ENCODE measurements at regions not wholly inside any gene's neighbourhood (a gene's known extent, or its start where the extent isn't known, plus 50 kb on each side); places are given as distances from the start of the nearest gene placed in this dataset.

DNA sequence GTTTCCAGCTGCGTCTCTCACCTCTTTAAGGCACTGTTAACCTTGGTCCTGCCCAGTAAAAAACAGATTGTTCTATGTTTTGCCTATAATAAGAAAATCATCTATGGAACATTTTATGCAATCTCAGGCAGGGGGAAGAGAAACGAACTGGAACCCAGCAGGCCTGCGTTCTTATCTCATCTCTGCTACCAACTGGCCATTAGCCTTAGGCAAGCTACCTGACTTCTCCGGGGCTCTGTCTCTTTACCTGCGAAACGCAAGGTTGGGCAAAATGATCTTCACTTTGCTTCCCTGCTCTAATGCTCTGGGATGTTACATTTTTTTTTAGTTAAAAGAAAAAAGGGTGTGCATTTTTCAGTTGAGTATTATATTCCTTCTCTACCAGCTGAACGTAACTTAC lies 70.5 kb upstream of the WIPF1 start:
- DNase-seq (ENCODE audit: low spot score), result no peak

DNA sequence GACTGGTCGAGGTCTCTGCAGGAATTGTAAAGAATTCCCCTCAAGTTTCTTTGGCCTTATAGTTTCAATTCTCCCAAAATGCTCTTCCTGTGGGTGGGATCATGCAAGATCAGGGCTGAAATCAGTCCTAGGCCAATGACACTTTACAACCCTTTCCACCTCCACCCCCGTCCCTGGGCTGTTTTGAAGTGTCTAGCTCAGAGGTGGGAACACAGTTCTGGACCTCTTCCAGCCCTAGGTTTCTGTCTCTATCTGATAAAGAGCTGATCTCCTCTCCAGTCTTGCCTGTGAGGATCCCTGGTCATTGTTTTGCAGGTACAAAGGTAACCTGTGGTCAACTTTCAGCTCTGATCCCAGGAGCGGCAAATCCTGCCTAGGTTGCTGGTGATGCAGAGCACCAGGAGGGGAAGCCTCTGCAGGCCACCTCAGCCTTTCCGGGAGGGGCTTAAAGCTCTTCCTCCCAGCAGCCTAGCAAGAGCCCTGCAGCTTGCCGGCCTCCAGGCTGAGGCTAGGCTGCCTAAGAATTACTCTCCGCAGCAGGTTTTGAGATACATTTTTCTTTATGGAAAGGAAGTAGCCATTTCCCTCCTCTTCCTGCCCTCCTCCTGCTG lies 69.8 kb upstream of the WIPF1 start:
- no peak for DNase-seq (ENCODE audit: low spot score)

DNA sequence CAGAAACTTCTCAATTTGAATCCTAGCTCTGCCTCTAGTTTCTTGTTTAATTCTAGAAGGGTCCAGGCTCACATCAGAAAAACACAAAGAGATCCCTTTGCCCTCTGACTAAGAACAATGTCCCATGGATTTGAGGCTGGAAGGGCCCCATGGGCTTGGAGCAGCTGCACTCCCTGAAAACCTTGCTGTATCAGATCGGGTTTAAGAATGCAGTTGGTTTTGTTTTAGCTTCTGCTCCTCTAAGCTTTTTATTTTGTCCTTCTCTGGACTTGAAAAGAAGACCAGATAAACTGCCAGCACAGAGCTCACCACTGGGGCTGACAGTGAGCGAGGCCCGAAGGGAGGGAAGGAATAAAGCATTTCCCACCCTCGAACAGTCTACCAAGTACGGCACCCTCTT lies 69.2 kb upstream of the WIPF1 start:
- DNase-seq (ENCODE audit: low spot score), result no peak

DNA sequence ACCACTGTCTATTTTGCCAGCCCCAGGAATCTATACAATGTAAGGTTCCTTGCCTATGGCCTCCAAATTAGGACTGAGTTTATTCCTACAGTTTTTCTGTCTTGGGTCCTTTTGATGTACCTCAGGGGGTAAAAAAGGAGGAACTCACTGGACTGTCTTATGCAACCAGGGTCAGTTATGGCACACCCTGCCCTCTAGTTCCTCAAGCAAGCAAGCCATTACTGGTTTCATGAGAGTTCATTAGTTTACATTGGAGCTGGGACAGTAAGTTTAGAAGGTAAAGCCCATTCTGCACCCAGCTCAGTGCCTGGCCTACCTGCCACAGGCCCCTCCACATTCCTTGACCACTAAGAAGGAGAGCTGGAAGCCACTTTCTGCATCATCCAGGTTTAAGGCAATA lies 68.7 kb upstream of the WIPF1 start:
- DNase-seq (ENCODE audit: low spot score), result no peak

DNA sequence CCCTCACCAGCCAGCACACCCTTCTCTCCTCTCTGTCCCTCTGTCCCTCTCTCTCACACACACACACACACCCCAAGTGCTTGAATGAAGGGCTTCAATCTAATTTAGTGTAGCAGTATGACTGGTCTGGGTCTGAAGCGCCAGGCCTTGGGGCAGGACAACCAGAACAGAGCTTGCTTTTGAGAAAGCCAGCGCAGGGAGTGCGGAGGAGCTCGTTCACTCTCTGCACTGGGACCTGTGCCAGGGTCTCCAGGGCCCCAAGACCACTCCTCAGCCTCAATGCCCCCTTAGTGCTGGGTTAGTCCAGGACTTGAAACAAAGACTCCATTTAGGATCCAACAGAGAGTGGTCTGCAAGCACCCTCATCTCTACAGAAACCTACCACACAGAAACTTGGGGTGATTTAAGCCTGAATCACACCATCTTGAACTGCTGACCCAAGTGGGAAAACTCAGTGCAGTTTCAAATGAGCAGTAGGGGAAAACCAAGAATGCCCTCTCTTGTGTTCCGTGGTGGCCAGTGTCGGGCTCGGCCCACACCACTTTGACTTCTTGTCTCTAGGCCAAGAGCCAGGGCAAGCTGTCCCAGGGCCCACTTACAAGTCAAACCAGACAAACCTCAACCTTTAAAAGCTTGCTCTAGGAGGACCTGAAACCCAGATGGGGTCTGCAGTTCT lies 66.6 kb upstream of the WIPF1 start:
- no peak for DNase-seq (ENCODE audit: low spot score)

DNA sequence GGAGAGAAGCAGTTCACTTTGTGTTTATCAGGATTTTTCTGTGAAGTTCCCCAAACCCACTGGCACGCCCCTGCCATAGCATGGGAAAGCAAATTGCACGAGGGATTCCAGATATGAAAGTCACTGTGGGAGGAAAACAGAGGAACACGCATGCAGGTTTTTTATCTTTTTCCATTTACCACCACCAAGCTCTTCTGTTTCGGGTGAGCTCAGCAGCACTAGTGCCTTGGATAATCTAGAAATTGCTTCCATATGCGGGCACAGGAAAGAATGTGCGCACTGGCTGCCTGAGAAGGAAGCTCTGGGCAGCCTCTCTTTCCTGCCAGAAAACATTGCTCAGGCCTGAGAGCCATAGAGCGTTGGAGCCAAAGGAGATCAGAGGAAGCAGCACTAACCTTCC lies 65.9 kb upstream of the WIPF1 start:
- no peak for DNase-seq (ENCODE audit: low spot score)

DNA sequence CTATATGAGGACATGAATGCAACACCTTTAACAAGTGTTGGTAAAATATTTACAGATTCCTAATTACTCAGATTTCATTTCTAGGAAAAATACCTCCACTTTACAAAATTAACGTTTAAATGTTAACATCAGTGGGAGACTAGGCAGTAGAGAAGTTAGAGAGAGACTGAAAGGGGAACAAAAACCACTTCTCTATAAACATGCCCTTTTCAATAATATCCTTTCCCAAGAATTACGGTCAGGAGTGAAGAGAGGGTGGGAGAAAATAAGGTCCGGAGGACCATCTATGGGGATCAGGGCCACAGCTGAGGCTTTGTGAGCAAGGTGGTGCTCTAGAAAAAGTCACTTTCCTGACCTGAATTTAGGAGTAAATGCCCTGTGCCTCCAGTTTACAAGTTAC lies 65.3 kb upstream of the WIPF1 start:
- no peak for DNase-seq (ENCODE audit: low spot score)

DNA sequence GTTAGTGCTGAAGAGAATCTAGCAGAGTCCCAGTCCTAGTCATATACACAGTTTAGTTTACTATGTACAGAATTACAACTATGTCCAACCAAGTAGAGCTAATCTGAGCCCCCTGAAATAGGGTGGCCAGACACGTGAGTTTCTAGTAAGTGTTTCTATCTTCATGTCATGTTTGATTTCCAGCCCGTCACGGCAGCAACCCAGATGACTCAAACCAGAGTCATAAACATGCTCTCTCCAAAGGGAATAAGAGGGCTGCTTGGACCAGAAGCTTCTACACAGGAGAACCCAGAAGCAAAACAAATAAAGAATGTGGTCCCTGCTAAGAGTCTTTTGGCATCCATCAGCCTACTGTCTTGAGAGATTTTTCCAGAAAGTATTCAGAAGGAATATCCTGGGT lies 64.9 kb upstream of the WIPF1 start:
- DNase-seq (ENCODE audit: low spot score), result no peak

DNA sequence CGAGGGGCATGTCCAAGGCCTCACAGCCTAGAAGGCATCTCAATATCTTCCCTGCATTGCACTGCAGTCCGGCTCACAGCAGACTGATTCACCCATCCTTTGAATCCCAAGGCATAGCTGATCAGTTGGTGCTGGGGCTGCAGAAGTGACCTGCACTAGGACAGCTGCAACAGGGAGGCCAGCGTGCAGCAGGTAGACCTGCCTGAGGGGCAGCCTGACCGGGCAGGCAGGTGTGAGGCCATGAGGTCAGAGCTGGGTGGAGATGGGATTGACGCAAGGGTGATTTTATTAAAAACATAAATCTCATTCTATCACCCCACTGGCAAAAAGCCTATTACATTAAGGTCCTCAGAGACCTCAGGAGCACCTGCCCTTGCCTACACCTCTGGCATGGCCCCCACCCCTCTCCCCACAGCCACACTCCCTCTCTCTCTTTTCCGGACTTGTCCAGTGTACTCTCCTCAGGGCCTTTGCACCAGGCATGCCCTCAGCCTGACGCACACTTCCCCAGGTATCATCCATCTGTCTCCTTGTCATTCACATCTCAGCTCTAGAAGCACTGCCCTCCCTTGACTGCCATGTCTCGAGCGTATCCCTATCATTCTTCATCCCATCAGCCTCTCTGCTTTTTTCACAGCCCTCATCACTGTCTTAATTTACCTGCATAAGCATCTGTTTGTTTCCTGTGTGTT lies 63.5 kb upstream of the WIPF1 start:
- DNase-seq (ENCODE audit: low spot score), result no peak

DNA sequence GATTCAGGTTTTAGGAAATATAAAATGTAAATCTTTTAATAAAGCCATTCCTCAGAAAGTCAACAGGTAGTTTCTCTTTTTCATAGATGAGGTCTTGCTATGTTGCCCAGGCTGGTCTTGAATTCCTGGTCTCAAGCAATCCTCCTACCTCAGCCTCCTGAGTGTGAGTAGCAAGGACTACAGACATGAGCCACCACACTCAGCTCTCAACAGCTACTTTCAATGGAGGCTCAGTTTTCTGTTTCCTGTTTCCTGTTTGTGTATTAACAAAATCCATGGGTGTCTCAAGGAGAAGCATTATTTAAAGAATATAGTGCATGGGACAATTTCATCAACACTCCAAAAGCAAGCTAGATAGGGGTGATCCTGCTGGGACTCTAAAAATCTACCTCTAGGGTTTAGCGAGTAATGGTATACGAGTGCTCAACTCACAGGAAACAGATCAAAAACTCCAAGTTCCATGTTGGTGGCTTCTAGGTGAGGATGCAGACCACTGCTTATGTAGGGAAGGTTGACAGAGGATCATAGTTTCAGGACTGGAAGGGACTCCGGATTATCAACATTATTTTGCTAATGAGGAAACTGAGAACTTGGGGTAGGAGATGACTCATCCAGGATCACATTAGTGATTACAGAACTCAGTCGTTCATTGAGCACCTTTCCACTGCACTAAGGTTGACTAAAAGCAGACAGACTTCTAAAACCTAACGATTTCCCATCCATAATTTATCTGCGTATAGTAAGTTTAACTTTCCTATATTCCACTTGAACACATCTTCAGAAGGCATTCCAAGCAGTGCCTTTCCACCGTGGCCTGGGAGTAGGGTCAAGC lies 61.7 kb upstream of the WIPF1 start:
- no peak for DNase-seq (ENCODE audit: low spot score)

DNA sequence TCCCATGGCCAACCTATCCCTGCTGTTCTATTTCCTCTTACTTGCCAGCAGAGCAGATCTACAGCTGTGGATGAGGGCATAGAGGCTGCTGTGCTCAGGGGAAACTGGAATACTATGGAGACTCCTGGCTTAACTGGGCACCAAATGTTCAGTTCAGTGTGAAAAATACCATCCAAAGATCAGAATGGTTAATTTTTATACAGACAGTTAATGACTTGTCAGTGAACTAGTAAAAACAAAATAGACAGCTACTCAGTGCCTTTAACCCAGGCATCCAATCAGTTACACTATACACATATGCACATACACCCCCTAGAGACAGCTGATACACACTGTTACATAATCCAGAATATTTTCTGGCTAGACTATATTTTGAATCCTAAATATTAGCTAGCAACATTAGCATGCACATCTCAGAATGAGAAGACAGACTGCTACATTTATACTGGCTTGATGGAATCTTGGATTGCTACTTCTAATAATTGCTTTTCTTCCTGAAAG lies 59.1 kb upstream of the WIPF1 start:
- DNase-seq (ENCODE audit: low spot score), result no peak

DNA sequence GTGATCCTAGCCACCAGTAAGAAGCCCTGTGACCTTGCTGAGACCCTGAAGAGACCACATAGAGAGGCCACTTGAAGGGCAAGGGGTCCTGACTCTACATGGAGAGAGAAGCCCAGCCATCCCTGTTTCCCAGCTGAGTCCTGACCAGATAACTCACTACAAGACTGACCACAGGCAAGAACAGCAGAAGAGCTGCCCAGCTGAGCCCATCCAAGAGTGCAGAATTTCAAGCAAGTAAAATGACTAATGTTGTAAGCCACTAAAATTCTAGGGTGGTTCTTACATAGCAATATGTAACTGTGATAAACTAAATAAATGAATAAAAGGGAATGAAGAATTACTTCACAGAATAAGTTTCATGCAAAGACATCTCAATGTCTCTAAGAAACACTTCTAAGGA lies 58.4 kb upstream of the WIPF1 start:
- DNase-seq (ENCODE audit: low spot score), result no peak

DNA sequence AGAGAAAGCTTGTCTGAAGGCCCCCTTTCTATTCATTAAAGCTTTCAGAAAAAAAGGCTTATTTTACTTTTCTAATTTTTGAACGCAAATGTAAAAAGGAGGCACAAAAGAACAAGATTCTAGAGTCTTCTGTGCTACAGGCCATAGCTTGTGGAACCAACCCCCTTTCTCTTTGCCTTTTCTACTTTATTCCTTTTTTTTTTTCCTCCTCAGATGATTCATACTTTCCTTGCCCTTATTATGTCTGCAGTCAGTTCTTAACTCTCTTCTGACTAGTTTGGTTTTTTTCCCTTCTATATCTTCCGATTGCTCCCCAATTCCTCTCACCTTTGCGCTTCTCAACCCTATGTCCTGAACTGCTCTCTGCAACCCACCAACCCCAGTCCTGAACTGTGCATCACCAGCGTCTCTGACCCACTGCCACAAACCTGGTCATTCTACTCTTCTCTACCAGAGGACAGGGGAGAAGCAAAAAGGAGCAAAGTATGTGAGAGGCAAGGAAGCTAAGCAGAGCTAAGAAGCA lies 56.9 kb upstream of the WIPF1 start:
- DNase-seq (ENCODE audit: low spot score), result no peak

DNA sequence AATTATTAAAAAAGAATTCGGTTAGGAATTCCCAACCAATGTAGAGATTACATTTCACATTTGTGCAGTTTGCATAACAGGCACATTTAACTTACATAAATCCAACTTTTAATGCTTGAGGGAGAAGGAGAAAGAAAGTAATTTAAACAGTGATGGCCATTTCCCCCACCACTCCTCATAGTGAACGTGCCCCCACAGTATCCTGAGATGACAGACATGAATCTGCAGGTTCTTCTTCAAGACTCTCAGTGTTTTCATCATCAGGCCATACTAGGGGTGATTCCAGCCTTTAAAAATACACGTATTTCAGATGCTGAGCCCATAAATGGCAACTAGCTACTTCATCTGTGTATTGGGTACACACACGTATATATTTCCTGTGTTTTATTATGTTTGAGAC lies 51.3 kb upstream of the WIPF1 start:
- DNase-seq (ENCODE audit: low spot score), result no peak
